ENCODE measurements at regions not wholly inside any gene's neighbourhood (a gene's known extent, or its start where the extent isn't known, plus 50 kb on each side); places are given as distances from the start of the nearest gene placed in this dataset.

GRCh38 chr2:136255127-136255526 is 137.2 kb upstream of the CXCR4 start:
- TF ChIP-seq CTCF (IDR thresholded peaks at IDR 0.05): no peak
- no peak for TF ChIP-seq EP300 (IDR thresholded peaks at IDR 0.05)
- TF ChIP-seq POLR2A (IDR thresholded peaks at IDR 0.05): no peak
- TF ChIP-seq POLR2AphosphoS5 (IDR thresholded peaks at IDR 0.05): no peak
- H3K36me3 ChIP-seq: no peaks in the 10 kb centered on the region
- H3K9me3 ChIP-seq: no peaks in the 10 kb centered on the region
- no peaks in the 10 kb centered on the region for H3K4me1 ChIP-seq
- H3K27ac ChIP-seq: no peak overlapping the region
- WGBS: 87% methylated on average over 3 of the region's 3 CpGs
- H3K4me3 ChIP-seq: no peak overlapping the region
- DNase-seq (ENCODE audit: low spot score in 2 of 2): no peak
- no peaks in the 10 kb centered on the region for H3K27me3 ChIP-seq

GRCh38 chr2:136254681-136255080 is 136.7 kb upstream of the CXCR4 start:
- Histone ChIP-seq H3K27ac (no peak overlapping the region), H3K4me1 (no peaks in the 10 kb centered on the region), H3K27me3 (no peaks in the 10 kb centered on the region), H3K36me3 (no peaks in the 10 kb centered on the region), H3K4me3 (no peak overlapping the region), H3K9me3 (no peaks in the 10 kb centered on the region)
- TF ChIP-seq CTCF (IDR thresholded peaks at IDR 0.05) (no peak), POLR2AphosphoS5 (IDR thresholded peaks at IDR 0.05) (no peak), EP300 (IDR thresholded peaks at IDR 0.05) (no peak), POLR2A (IDR thresholded peaks at IDR 0.05) (no peak)
- no peak for DNase-seq (ENCODE audit: low spot score in 2 of 2)
- 53% methylated on average over 3 of the region's 3 CpGs for WGBS

- Histone ChIP-seq H3K9me3 (no peaks in the 10 kb centered on the region), H3K27ac (no peak overlapping the region), H3K36me3 (no peaks in the 10 kb centered on the region), H3K27me3 (no peaks in the 10 kb centered on the region), H3K4me1 (no peaks in the 10 kb centered on the region), H3K4me3 (no peak overlapping the region)
- WGBS: 86% methylated on average over 6 of the region's 6 CpGs
- no peak for DNase-seq (ENCODE audit: low spot score in 2 of 2)
- TF ChIP-seq CTCF (IDR thresholded peaks at IDR 0.05) (no peak), POLR2AphosphoS5 (IDR thresholded peaks at IDR 0.05) (no peak), EP300 (IDR thresholded peaks at IDR 0.05) (no peak), POLR2A (IDR thresholded peaks at IDR 0.05) (no peak)
Measured at GRCh38 chr2:136253288-136254004, 135.5 kb upstream of the CXCR4 start.

GRCh38 chr2:136251885-136252585 is 134.1 kb upstream of the CXCR4 start:
- Histone ChIP-seq H3K4me3 (no peak overlapping the region), H3K27me3 (no peaks in the 10 kb centered on the region), H3K4me1 (no peaks in the 10 kb centered on the region), H3K9me3 (no peaks in the 10 kb centered on the region), H3K27ac (no peak overlapping the region), H3K36me3 (no peaks in the 10 kb centered on the region)
- TF ChIP-seq EP300 (IDR thresholded peaks at IDR 0.05): no peak
- TF ChIP-seq POLR2AphosphoS5 (IDR thresholded peaks at IDR 0.05): no peak
- no peak for TF ChIP-seq POLR2A (IDR thresholded peaks at IDR 0.05)
- TF ChIP-seq CTCF (IDR thresholded peaks at IDR 0.05): no peak
- no peak for DNase-seq (ENCODE audit: low spot score in 2 of 2)
- 68% methylated on average over 5 of the region's 5 CpGs for WGBS

- Histone ChIP-seq H3K27me3 (no peaks in the 10 kb centered on the region), H3K9me3 (no peaks in the 10 kb centered on the region), H3K4me1 (peaks cover under 1% of the 10 kb centered on the region), H3K36me3 (no peaks in the 10 kb centered on the region), H3K4me3 (no peak overlapping the region), H3K27ac (no peak overlapping the region)
- TF ChIP-seq POLR2A (IDR thresholded peaks at IDR 0.05) (no peak), POLR2AphosphoS5 (IDR thresholded peaks at IDR 0.05) (no peak), CTCF (IDR thresholded peaks at IDR 0.05) (no peak)
- DNase-seq (ENCODE audit: low spot score in 2 of 2): no peak
- WGBS: 62% methylated on average over 5 of the region's 5 CpGs
Measured at GRCh38 chr2:136251197-136251884, 133.4 kb upstream of the CXCR4 start.
